CD4-positive, alpha-beta T cell (primary cell): ENCODE measurements at regions not wholly inside any gene's neighbourhood (a gene's known extent, or its start where the extent isn't known, plus 50 kb on each side); places are given as distances from the start of the nearest gene placed in this dataset.

Experiments used
- ATAC-seq: fragments of 200-7000 bp; cut with Tn5 transposase; one replicate; pipeline ENCODE4 v1.10.0; 2022; ENCODE audit warnings: mild to moderate bottlenecking; ENCODE audit not compliant: poor library complexity
- CTCF ChIA-PET: fragments of 350-600 bp; sonication (Branson Sonifier 250); formaldehyde crosslinking; loops from one replicate; lab custom pipeline; 2021; ENCODE audit warnings: antibody characterized with exemption, inconsistent platforms; lab: Charles Lee
- POLR2A ChIA-PET: fragments of 350-600 bp; sonication (Branson Sonifier 250); formaldehyde crosslinking; loops from one replicate; lab custom pipeline; 2021; ENCODE audit warnings: antibody characterized with exemption, inconsistent platforms; lab: Charles Lee
- DNase-seq, 14 experiments: peaks; one replicate each; pipeline ENCODE4 v3.0.0-alpha.2; 2013 to 2020; ENCODE audit warnings: mixed read lengths in 2 of 14
- H3K27ac ChIP-seq, 2 donors: one replicate each; pipeline versions ENCODE4 v1.5.1 to v1.7.0; 2013; ENCODE audit warnings: low read length in 2 of 2, low read depth in 1 of 2, mild to moderate bottlenecking in 1 of 2
- H3K27me3 ChIP-seq, 2 experiments: 1 replicate in 1 of 2; 2 replicates in 1 of 2; pipeline versions ENCODE4 v1.6.1 to v1.7.0; 2013; ENCODE audit warnings: low read length in 2 of 2, control low read depth in 1 of 2, mild to moderate bottlenecking in 1 of 2, moderate library complexity in 1 of 2; ENCODE audit not compliant: insufficient read depth in 2 of 2, control insufficient read depth in 1 of 2
- H3K36me3 ChIP-seq: one replicate; pipeline ENCODE4 v1.6.1; 2013; ENCODE audit warnings: low read length, control low read depth; ENCODE audit not compliant: insufficient read depth
- H3K4me1 ChIP-seq: one replicate; pipeline ENCODE4 v1.6.1; 2013; ENCODE audit warnings: low read length, control low read depth; ENCODE audit not compliant: insufficient read depth
- H3K4me3 ChIP-seq: one replicate; pipeline ENCODE4 v1.5.1; 2013; ENCODE audit warnings: mild to moderate bottlenecking, low read length, moderate library complexity
- H3K9me3 ChIP-seq, 2 experiments: 1 replicate in 1 of 2; 2 replicates in 1 of 2; pipeline versions ENCODE4 v1.6.1 to v1.7.0; 2013; ENCODE audit warnings: low read length in 2 of 2, mild to moderate bottlenecking in 2 of 2, control low read depth in 1 of 2, moderate library complexity in 1 of 2; ENCODE audit not compliant: control insufficient read depth in 1 of 2, insufficient read depth in 1 of 2
- H3K27ac Mint-ChIP-seq: one replicate; pipeline ENCODE4 v1.8.0; 2020; ENCODE audit warnings: mixed read lengths
- H3K27me3 Mint-ChIP-seq: one replicate; pipeline ENCODE4 v1.8.0; 2021; ENCODE audit warnings: mixed read lengths
- H3K36me3 Mint-ChIP-seq: one replicate; pipeline ENCODE4 v1.8.0; 2021; ENCODE audit warnings: low read depth, mixed read lengths
- H3K4me1 Mint-ChIP-seq: one replicate; pipeline ENCODE4 v1.8.0; 2021; ENCODE audit warnings: low read depth, mixed read lengths
- H3K4me3 Mint-ChIP-seq: one replicate; pipeline ENCODE4 v1.8.0; 2020; ENCODE audit warnings: mild to moderate bottlenecking, mixed read lengths
- H3K9me3 Mint-ChIP-seq: one replicate; pipeline ENCODE4 v1.8.0; 2020; ENCODE audit warnings: mixed read lengths
- intact Hi-C, 2 experiments: fragments of 100-400 bp; cut with DNase I in 1 of 2; cut with micrococcal nuclease in 1 of 2; formaldehyde crosslinking; loops; one replicate each; pipeline versions ENCODE4 v1.15.1 to v1.9.0; 2023 to 2025; cut with DNase I, micrococcal nuclease
- TF ChIP-seq, protein P1 (sequence below): fragments of 200-600 bp; IDR thresholded peaks from one replicate; pipeline ENCODE4 v1.8.0; 2022; ENCODE audit warnings: antibody characterized with exemption, mild to moderate bottlenecking

DNA sequence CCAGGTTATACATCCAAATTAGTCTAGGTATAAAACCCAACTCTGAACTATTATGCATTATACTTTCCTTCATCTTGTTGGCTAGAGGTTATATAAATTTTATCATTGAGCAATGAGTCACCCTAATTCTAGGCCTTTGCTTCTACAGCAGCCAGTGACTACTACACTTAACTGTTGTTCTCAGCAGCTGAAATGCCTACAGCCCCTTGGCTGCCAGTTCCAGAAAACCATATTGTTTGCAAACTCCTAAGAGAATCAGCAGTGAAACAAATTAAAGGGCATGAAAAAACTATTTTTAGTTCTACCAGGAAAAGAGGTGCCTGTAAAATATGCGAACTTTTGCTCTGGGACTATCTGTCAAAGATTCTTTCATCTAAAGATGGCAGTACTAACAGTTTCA lies 292.8 kb downstream of the FRK start:
- Histone ChIP-seq H3K27ac (no peak overlapping the region), H3K4me3 (no peak overlapping the region), H3K27me3 (no peaks in the 10 kb centered on the region), H3K4me1 (no peaks in the 10 kb centered on the region), H3K9me3 (peaks cover 0 to 5% of the 10 kb centered on the region in 2 experiments), H3K36me3 (no peaks in the 10 kb centered on the region)
- intact Hi-C loops: no loop called here
- Mint-ChIP-seq H3K9me3 (no peaks in the 10 kb centered on the region), H3K27me3 (no peaks in the 10 kb centered on the region), H3K27ac (no peak overlapping the region), H3K36me3 (no peaks in the 10 kb centered on the region), H3K4me1 (no peaks in the 10 kb centered on the region), H3K4me3 (no peak overlapping the region)
- DNase-seq (no peak), ATAC-seq (no peak)
- ChIA-PET POLR2A (no interaction called here), CTCF (no interaction called here)
- TF ChIP-seq, protein P1, sequence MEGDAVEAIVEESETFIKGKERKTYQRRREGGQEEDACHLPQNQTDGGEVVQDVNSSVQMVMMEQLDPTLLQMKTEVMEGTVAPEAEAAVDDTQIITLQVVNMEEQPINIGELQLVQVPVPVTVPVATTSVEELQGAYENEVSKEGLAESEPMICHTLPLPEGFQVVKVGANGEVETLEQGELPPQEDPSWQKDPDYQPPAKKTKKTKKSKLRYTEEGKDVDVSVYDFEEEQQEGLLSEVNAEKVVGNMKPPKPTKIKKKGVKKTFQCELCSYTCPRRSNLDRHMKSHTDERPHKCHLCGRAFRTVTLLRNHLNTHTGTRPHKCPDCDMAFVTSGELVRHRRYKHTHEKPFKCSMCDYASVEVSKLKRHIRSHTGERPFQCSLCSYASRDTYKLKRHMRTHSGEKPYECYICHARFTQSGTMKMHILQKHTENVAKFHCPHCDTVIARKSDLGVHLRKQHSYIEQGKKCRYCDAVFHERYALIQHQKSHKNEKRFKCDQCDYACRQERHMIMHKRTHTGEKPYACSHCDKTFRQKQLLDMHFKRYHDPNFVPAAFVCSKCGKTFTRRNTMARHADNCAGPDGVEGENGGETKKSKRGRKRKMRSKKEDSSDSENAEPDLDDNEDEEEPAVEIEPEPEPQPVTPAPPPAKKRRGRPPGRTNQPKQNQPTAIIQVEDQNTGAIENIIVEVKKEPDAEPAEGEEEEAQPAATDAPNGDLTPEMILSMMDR: no peak

DNA sequence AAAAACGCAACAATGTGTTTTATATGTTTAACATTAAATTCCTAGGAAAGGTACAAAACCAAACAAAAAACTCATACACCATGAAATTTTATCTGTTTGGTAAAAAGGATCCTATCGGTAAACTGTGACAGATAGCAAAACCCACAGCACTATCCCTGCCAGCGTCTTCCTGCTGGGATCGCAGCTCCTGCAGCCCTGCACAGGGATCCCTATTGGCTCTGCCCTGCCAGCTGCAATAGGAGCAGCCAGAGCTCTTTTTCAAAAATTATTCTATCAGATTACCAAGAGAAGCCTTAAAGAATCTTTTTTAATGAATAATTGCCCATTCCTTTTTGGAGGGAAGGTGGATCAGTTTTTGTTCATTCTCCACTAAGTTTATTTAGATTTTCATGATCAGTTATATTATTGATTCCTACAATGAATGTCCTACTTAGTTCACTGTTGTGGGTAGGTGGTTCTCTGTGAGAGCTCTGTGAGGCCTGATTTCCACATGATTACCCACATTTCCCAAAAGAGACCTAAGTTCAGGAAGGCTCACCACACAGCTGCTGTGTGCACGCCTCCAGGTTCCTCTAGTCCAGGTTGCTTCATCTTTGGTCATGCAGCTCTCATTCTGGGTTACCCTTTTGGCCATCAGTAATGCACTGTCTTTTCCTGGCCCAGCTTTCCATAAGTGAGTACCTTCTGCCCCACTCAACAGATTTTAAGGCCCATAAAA lies 293.8 kb downstream of the FRK start:
- Histone ChIP-seq H3K4me1 (no peaks in the 10 kb centered on the region), H3K4me3 (no peak overlapping the region), H3K27ac (no peak overlapping the region), H3K9me3 (peaks cover 0 to 5% of the 10 kb centered on the region in 2 experiments), H3K27me3 (no peaks in the 10 kb centered on the region), H3K36me3 (no peaks in the 10 kb centered on the region)
- DNase-seq (no peak), ATAC-seq (no peak)
- TF ChIP-seq, protein P1: no peak
- Mint-ChIP-seq H3K27ac (no peak overlapping the region), H3K4me1 (no peaks in the 10 kb centered on the region), H3K9me3 (peaks cover 3% of the 10 kb centered on the region), H3K4me3 (no peak overlapping the region), H3K27me3 (no peaks in the 10 kb centered on the region), H3K36me3 (no peaks in the 10 kb centered on the region)
- ChIA-PET POLR2A (no interaction called here), CTCF (no interaction called here)
- intact Hi-C loops: no loop called here

DNA sequence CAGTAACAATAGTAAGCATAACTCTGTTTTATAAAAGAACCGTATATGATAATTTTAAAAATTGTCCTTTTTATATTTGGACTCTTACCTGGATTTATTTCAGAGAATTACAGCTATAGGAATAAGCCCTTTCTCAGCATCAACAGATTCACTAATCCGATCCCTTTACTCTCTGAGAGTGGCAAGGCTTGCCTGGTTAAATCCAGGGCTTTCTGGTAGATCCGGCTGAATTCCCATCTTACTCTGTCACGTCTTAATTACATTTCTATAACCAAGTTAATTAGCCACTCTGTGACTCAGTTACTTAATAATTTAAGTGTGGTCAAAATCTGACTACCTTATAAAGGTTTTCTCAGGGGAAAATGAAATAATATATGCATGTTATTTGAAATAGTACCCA lies 294.7 kb downstream of the FRK start:
- DNase-seq (no peak), ATAC-seq (no peak)
- no peaks in the 10 kb centered on the region for H3K27me3 Mint-ChIP-seq
- intact Hi-C loops: no loop called here
- H3K27ac Mint-ChIP-seq: no peak overlapping the region
- H3K4me3 ChIP-seq: no peak overlapping the region
- CTCF ChIA-PET: no interaction called here
- TF ChIP-seq, protein P1: no peak
- no peaks in the 10 kb centered on the region for H3K36me3 Mint-ChIP-seq
- no peaks in the 10 kb centered on the region for H3K4me1 ChIP-seq
- H3K36me3 ChIP-seq: no peaks in the 10 kb centered on the region
- no peak overlapping the region for H3K27ac ChIP-seq
- no peak overlapping the region for H3K4me3 Mint-ChIP-seq
- H3K4me1 Mint-ChIP-seq: no peaks in the 10 kb centered on the region
- H3K9me3 Mint-ChIP-seq: peaks cover 3% of the 10 kb centered on the region
- H3K9me3 ChIP-seq: peaks cover 0 to 3% of the 10 kb centered on the region in 2 experiments
- POLR2A ChIA-PET: no interaction called here
- H3K27me3 ChIP-seq: no peaks in the 10 kb centered on the region
